ENCODE measurements at regions not wholly inside any gene's neighbourhood (a gene's known extent, or its start where the extent isn't known, plus 50 kb on each side); places are given as distances from the start of the nearest gene placed in this dataset.

DNA sequence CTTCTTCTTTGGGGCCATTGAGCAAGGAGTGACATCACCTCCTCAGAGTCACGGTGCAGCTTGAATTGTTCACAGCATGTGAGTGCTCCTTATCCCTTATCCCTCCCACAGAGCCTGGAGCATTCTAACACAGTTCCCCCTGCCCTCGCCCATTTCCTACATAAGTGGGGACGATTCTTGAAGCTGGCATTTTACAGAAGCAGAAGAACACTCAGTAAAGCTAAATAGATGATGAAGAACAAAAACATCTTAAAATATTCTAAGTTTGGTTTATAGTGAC lies 135.8 kb upstream of the APCDD1 start:
- TF ChIP-seq EZH2 (IDR thresholded peaks at IDR 0.05), result no peak
- TF ChIP-seq POLR2AphosphoS5 (IDR thresholded peaks at IDR 0.05; ENCODE audit: borderline replicate concordance, low read depth, low read length), result no peak
- TF ChIP-seq FOXP2 (optimal IDR thresholded peaks at IDR 0.05; ENCODE audit: control extremely low read depth, extremely low read length, insufficient read depth), result no peak
